Fibroblast of lung (primary cell): ENCODE measurements at regions not wholly inside any gene's neighbourhood (a gene's known extent, or its start where the extent isn't known, plus 50 kb on each side); places are given as distances from the start of the nearest gene placed in this dataset.

Experiments used
- CTCF ChIP-seq, 2 donors: IDR thresholded peaks in 1 of 2; conservative IDR thresholded peaks in 1 of 2; 1 replicate in 1 of 2; 2 replicates in 1 of 2; pipeline ENCODE4 v1.5.1; 2011 to 2012; ENCODE audit warnings: low read length in 2 of 2, control low read depth in 1 of 2, inconsistent platforms in 1 of 2, low read depth in 1 of 2, mild to moderate bottlenecking in 1 of 2
- EZH2 ChIP-seq: IDR thresholded peaks from 2 replicates; pipeline ENCODE4 v1.5.1; 2012; ENCODE audit warnings: low read length, control low read depth, mild to moderate bottlenecking; ENCODE audit errors: missing control alignments

- TF ChIP-seq CTCF (conservative IDR thresholded peaks at IDR 0.05 in 1 of 2, IDR thresholded peaks at IDR 0.05 in 1 of 2; ENCODE audit: low read depth in 1 of 2, low read length in 2 of 2): no peak
- no peak for TF ChIP-seq EZH2
These were observed 1366.1 kb downstream of the FAM133A start for GRCh38 chrX:95040104-95040503.
